Neural cell (in vitro differentiated cells): ENCODE measurements at regions not wholly inside any gene's neighbourhood (a gene's known extent, or its start where the extent isn't known, plus 50 kb on each side); places are given as distances from the start of the nearest gene placed in this dataset.

Source experiments
- H2AFZ ChIP-seq: fragments of 200-600, 300-800 bp; sonication (generic), shearing (Covaris generic); 2 replicates; pipeline ENCODE4 v1.6.0; 2014; ENCODE audit warnings: low read depth, mild to moderate bottlenecking, antibody characterized with exemption, low read length, moderate library complexity
- H3F3A ChIP-seq: fragments of 200-600 bp; shearing (Covaris generic); 2 replicates; pipeline ENCODE4 v1.6.1; 2016; ENCODE audit warnings: mild to moderate bottlenecking, moderate library complexity, mixed read lengths, antibody characterized with exemption, low read length; ENCODE audit not compliant: insufficient read depth, poor library complexity, severe bottlenecking
- H3K27ac ChIP-seq: fragments of 200-600, 300-800 bp; sonication (generic), shearing (Covaris generic); 2 replicates; pipeline ENCODE4 v1.5.1; 2014; ENCODE audit warnings: mild to moderate bottlenecking, low read length, moderate library complexity
- H3K27me3 ChIP-seq: fragments of 300-800, 200-600 bp; sonication (generic), shearing (Covaris generic); 2 replicates; pipeline ENCODE4 v1.6.0; 2014; ENCODE audit warnings: mild to moderate bottlenecking, low read depth, low read length, moderate library complexity; ENCODE audit not compliant: insufficient read depth
- H3K36me3 ChIP-seq: fragments of 300-800, 200-600 bp; sonication (generic), shearing (Covaris generic); 2 replicates; pipeline ENCODE4 v1.5.1; 2014; ENCODE audit warnings: mild to moderate bottlenecking, antibody characterized with exemption, low read length, moderate library complexity; ENCODE audit not compliant: insufficient read depth
- H3K4me2 ChIP-seq: fragments of 300-800, 200-600 bp; sonication (generic), shearing (Covaris generic); 2 replicates; pipeline ENCODE4 v1.6.0; 2014; ENCODE audit warnings: mild to moderate bottlenecking, low read length
- H3K4me3 ChIP-seq: fragments of 300-800, 200-600 bp; sonication (generic), shearing (Covaris generic); 2 replicates; pipeline ENCODE4 v1.5.1; 2014; ENCODE audit warnings: mild to moderate bottlenecking, low read length, moderate library complexity
- H3K79me2 ChIP-seq: fragments of 200-600 bp; shearing (Covaris generic); replicated peaks from 2 replicates; pipeline ENCODE4 v1.6.0; 2014; ENCODE audit warnings: mild to moderate bottlenecking, low read length, moderate library complexity; ENCODE audit not compliant: insufficient read depth
- H3K9ac ChIP-seq: fragments of 300-800, 200-600 bp; sonication (generic), shearing (Covaris generic); 2 replicates; pipeline ENCODE4 v1.6.1; 2016; ENCODE audit warnings: mild to moderate bottlenecking, low read length, mixed read lengths
- H3K9me2 ChIP-seq: fragments of 200-600 bp; shearing (Covaris generic); 2 replicates; pipeline ENCODE4 v1.6.1; 2016; ENCODE audit warnings: mild to moderate bottlenecking, low read length, mixed read lengths; ENCODE audit not compliant: insufficient read depth
- H3K9me3 ChIP-seq: fragments of 200-600, 300-800 bp; sonication (generic), shearing (Covaris generic); 2 replicates; pipeline ENCODE4 v1.6.1; 2016; ENCODE audit warnings: mild to moderate bottlenecking, mixed run types, low read length, moderate library complexity, mixed read lengths
- H4K20me1 ChIP-seq: fragments of 200-600 bp; shearing (Covaris generic); 2 replicates; pipeline ENCODE4 v1.6.1; 2016; ENCODE audit warnings: mild to moderate bottlenecking, mixed run types; ENCODE audit not compliant: insufficient read depth
- CTCF ChIP-seq: fragments of 450-650 bp; IDR thresholded peaks from 2 replicates; pipeline ENCODE4 v1.5.1; 2014; ENCODE audit warnings: antibody characterized with exemption, mild to moderate bottlenecking, moderate library complexity; ENCODE audit not compliant: poor library complexity, severe bottlenecking
- EP300 ChIP-seq: fragments of 450-650 bp; conservative IDR thresholded peaks from 2 replicates; pipeline ENCODE4 v1.6.1; 2014; ENCODE audit warnings: antibody characterized with exemption, mild to moderate bottlenecking, moderate library complexity; ENCODE audit not compliant: poor library complexity, severe bottlenecking
- EZH2 ChIP-seq: fragments of 200-600, 300-800 bp; shearing (Covaris generic), sonication (generic); IDR thresholded peaks from 2 replicates; pipeline ENCODE4 v1.6.1; 2014; ENCODE audit warnings: antibody characterized with exemption, low read length, borderline replicate concordance, mild to moderate bottlenecking; ENCODE audit not compliant: insufficient read depth, poor library complexity, severe bottlenecking
- MXI1 ChIP-seq: fragments of 450-650 bp; conservative IDR thresholded peaks from 2 replicates; pipeline ENCODE4 v1.6.1; 2014; ENCODE audit warnings: antibody characterized with exemption, mild to moderate bottlenecking; ENCODE audit not compliant: poor library complexity, severe bottlenecking
- POLR2AphosphoS5 ChIP-seq: IDR thresholded peaks from 2 replicates; pipeline ENCODE4 v1.6.1; 2012
- RAD21 ChIP-seq: fragments of 450-650 bp; conservative IDR thresholded peaks from 2 replicates; pipeline ENCODE4 v1.6.1; 2014; ENCODE audit warnings: antibody characterized with exemption, mild to moderate bottlenecking, moderate library complexity
- REST ChIP-seq: IDR thresholded peaks from 2 replicates; pipeline ENCODE4 v1.6.1; 2012; ENCODE audit warnings: borderline replicate concordance
- SMC3 ChIP-seq: fragments of 450-650 bp; conservative IDR thresholded peaks from 2 replicates; pipeline ENCODE4 v1.6.1; 2014; ENCODE audit warnings: antibody characterized with exemption, mild to moderate bottlenecking, moderate library complexity; ENCODE audit not compliant: poor library complexity
- TAF1 ChIP-seq: IDR thresholded peaks from 2 replicates; pipeline ENCODE4 v1.6.1; 2012; ENCODE audit warnings: low read depth

- no peaks in the 10 kb centered on the region for H3K9me2 ChIP-seq
- H4K20me1 ChIP-seq, result no peaks in the 10 kb centered on the region
- no peaks in the 10 kb centered on the region for H3F3A ChIP-seq
- TF ChIP-seq TAF1 (no peak), CTCF (no peak), RAD21 (no peak), SMC3 (no peak), REST (no peak), POLR2AphosphoS5 (no peak), EZH2 (no peak), MXI1 (no peak), EP300 (no peak)
- no peak overlapping the region for H3K9ac ChIP-seq
- H3K4me3 ChIP-seq, result no peak overlapping the region
- no peaks in the 10 kb centered on the region for H3K9me3 ChIP-seq
- H3K27ac ChIP-seq, result no peak overlapping the region
- H3K27me3 ChIP-seq, result no peaks in the 10 kb centered on the region
- H2AFZ ChIP-seq, result no peak overlapping the region
- H3K4me2 ChIP-seq, result no peak overlapping the region
- no peaks in the 10 kb centered on the region for H3K79me2 ChIP-seq
- H3K36me3 ChIP-seq, result no peaks in the 10 kb centered on the region
Measured at GRCh38 chr4:177798161-177798560, 355.9 kb upstream of the AGA start.

DNA sequence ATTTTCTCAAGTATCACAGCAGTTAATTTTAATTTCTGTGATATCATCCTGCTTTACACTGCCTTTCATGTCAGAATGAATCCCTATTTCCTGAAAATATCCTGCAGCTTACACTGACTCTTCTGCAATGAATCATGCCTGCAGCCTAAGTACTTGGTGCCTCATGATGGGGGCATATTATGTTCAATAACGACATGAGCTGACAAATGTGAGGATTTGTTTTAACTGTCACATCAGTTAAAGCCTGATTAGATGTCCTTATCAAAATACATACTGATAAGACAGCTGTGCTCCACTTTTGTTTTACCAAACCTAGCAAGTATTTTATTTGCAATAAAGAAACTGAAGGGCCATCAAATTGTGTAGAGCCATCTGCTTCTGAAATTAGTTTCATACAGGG lies 359.9 kb upstream of the AGA start:
- H3K27ac ChIP-seq, result no peak overlapping the region

More for the DNA sequence above, 359.9 kb upstream of the AGA start:
- Histone ChIP-seq H3K36me3 (no peaks in the 10 kb centered on the region), H3K9me2 (no peaks in the 10 kb centered on the region), H3K4me3 (peak overlapping the region; percentile 5), H3K79me2 (no peaks in the 10 kb centered on the region), H3F3A (no peaks in the 10 kb centered on the region), H4K20me1 (no peaks in the 10 kb centered on the region), H3K4me2 (no peak overlapping the region), H3K9ac (no peak overlapping the region), H2AFZ (no peak overlapping the region), H3K9me3 (no peaks in the 10 kb centered on the region), H3K27me3 (no peaks in the 10 kb centered on the region)
- no peak for TF ChIP-seq SMC3
- no peak for TF ChIP-seq REST
- no peak for TF ChIP-seq MXI1
- peak; percentile 61 for TF ChIP-seq POLR2AphosphoS5
- TF ChIP-seq CTCF, result no peak
- peak; percentile 71 for TF ChIP-seq EP300
- TF ChIP-seq TAF1, result no peak
